B cell (primary cell): ENCODE measurements at regions not wholly inside any gene's neighbourhood (a gene's known extent, or its start where the extent isn't known, plus 50 kb on each side); places are given as distances from the start of the nearest gene placed in this dataset.

Experiments used
- ATAC-seq: fragments of 200-7000 bp; cut with Tn5 transposase; one replicate; pipeline ENCODE4 v1.10.0; 2021; ENCODE audit warnings: low read depth, mild to moderate bottlenecking, moderate number of reproducible peaks, moderate library complexity
- CTCF ChIA-PET: fragments of 350-600 bp; sonication (Branson Sonifier 250); formaldehyde crosslinking; loops from one replicate; lab custom pipeline; 2021; ENCODE audit warnings: antibody characterized with exemption, inconsistent platforms; lab: Charles Lee
- POLR2A ChIA-PET: fragments of 350-600 bp; sonication (Branson Sonifier 250); formaldehyde crosslinking; loops from one replicate; lab custom pipeline; 2021; ENCODE audit warnings: antibody characterized with exemption; lab: Charles Lee
- DNase-seq: peaks from one replicate; pipeline ENCODE4 v3.0.0; 2013
- H2AFZ ChIP-seq: 2 replicates; pipeline ENCODE4 v1.6.1; 2012; ENCODE audit warnings: mild to moderate bottlenecking, low read depth, low read length; ENCODE audit not compliant: insufficient read depth, poor library complexity, severe bottlenecking
- H3K27ac ChIP-seq, 2 donors: 1 replicate in 1 of 2; 2 replicates in 1 of 2; pipeline ENCODE4 v1.5.1; 2012 to 2013; ENCODE audit warnings: low read length in 2 of 2, mild to moderate bottlenecking in 2 of 2, moderate library complexity in 1 of 2
- H3K27me3 ChIP-seq, 4 experiments: fragments of 200-600 bp in 1 of 4; sonication (generic) in 1 of 4; replicated peaks in 1 of 4; 1 replicate in 2 of 4; 2 replicates in 2 of 4; pipeline versions ENCODE4 v1.6.1 to v1.7.0; 2013 to 2016; ENCODE audit warnings: low read length in 3 of 4, mild to moderate bottlenecking in 2 of 4, mixed read lengths in 1 of 4, moderate library complexity in 1 of 4; ENCODE audit not compliant: insufficient read depth in 4 of 4, control insufficient read depth in 3 of 4; ENCODE audit errors: control extremely low read depth in 1 of 4
- H3K36me3 ChIP-seq, 2 experiments: replicated peaks in 1 of 2; 1 replicate in 1 of 2; 2 replicates in 1 of 2; pipeline versions ENCODE4 v1.6.1 to v1.7.1; 2013; ENCODE audit warnings: low read length in 1 of 2; ENCODE audit not compliant: insufficient read depth in 2 of 2, control insufficient read depth in 1 of 2; ENCODE audit errors: control extremely low read depth in 1 of 2, extremely low read depth in 1 of 2
- H3K4me1 ChIP-seq, 2 donors: fragments of 200-600 bp in 1 of 2; sonication (generic) in 1 of 2; 1 replicate in 1 of 2; 2 replicates in 1 of 2; pipeline versions ENCODE4 v1.5.1 to v1.6.1; 2013 to 2017; ENCODE audit warnings: low read length in 2 of 2; ENCODE audit not compliant: control insufficient read depth in 2 of 2, insufficient read depth in 2 of 2
- H3K4me2 ChIP-seq: replicated peaks from 2 replicates; pipeline ENCODE3; 2012; ENCODE audit warnings: mild to moderate bottlenecking, low read depth, low read length; ENCODE audit not compliant: poor library complexity, severe bottlenecking
- H3K4me3 ChIP-seq, 5 experiments: fragments of 200-600 bp in 1 of 5; sonication (generic) in 1 of 5; 1 replicate in 3 of 5; 2 replicates in 2 of 5; pipeline versions ENCODE4 v1.5.1 to v1.7.0; 2011 to 2016; ENCODE audit warnings: low read length in 4 of 5, mild to moderate bottlenecking in 4 of 5, low read depth in 2 of 5, control low read depth in 1 of 5, moderate library complexity in 1 of 5; ENCODE audit not compliant: insufficient read depth in 1 of 5; ENCODE audit errors: control extremely low read depth in 1 of 5, extremely low read depth in 1 of 5
- H3K79me2 ChIP-seq: fragments of 200-600 bp; sonication (generic); one replicate; pipeline ENCODE4 v1.6.0; 2016; ENCODE audit warnings: low read length; ENCODE audit not compliant: control insufficient read depth, insufficient read depth
- H3K9ac ChIP-seq: fragments of 200-600 bp; sonication (generic); 2 replicates; pipeline ENCODE4 v1.6.1; 2017; ENCODE audit warnings: mild to moderate bottlenecking, low read length, moderate library complexity
- H3K9me3 ChIP-seq, 3 donors: one replicate each; pipeline versions ENCODE4 v1.6.1 to v1.7.1; 2013; ENCODE audit warnings: low read length in 2 of 3; ENCODE audit not compliant: control insufficient read depth in 2 of 3, insufficient read depth in 1 of 3; ENCODE audit errors: control extremely low read depth in 1 of 3
- H4K20me1 ChIP-seq: 2 replicates; pipeline ENCODE4 v1.6.0; 2012; ENCODE audit warnings: mild to moderate bottlenecking, low read length; ENCODE audit not compliant: insufficient read depth, control insufficient read depth, poor library complexity, severe bottlenecking
- H3K27ac Mint-ChIP-seq: one replicate; pipeline ENCODE4 v1.8.0; 2021; ENCODE audit warnings: mixed read lengths
- H3K27me3 Mint-ChIP-seq: one replicate; pipeline ENCODE4 v1.8.0; 2021; ENCODE audit warnings: mixed read lengths
- H3K4me1 Mint-ChIP-seq: one replicate; pipeline ENCODE4 v1.8.0; 2021; ENCODE audit warnings: mixed read lengths
- H3K4me3 Mint-ChIP-seq: one replicate; pipeline ENCODE4 v1.8.0; 2021; ENCODE audit warnings: mixed read lengths
- H3K9me3 Mint-ChIP-seq: one replicate; pipeline ENCODE4 v1.8.0; 2022; ENCODE audit warnings: mixed read lengths; ENCODE audit not compliant: insufficient read depth
- EZH2 ChIP-seq: IDR thresholded peaks from 2 replicates; pipeline ENCODE4 v1.6.1; 2012; ENCODE audit warnings: borderline replicate concordance, low read depth, mild to moderate bottlenecking, moderate library complexity, low read length; ENCODE audit not compliant: insufficient read depth, poor library complexity, severe bottlenecking
- intact Hi-C: fragments of 100-400 bp; cut with micrococcal nuclease; formaldehyde crosslinking; loops from one replicate; pipeline ENCODE4 v1.10.0; 2022
- TF ChIP-seq, protein P1 (sequence below): fragments of 200-600 bp; IDR thresholded peaks from one replicate; pipeline ENCODE4 v1.8.0; 2022; ENCODE audit warnings: antibody characterized with exemption, mild to moderate bottlenecking

DNA sequence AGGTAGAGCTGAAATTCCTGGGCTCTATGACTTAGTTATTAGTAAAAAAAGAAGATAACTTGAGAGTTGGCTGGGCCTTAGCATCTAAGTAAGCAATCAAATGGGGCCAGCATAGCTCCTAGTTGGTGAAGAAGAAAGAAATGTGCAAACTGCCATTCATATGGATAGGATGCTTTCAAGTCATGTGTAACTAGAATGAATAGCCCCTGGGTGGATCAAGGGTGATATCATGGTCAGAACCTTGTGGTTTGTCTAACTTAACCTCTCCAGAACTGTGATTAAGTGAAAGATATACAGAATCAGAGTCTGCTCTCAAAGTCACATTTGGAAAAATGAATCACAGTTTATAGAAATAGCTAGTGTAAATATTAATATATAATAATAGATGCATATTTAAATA is 198.7 kb upstream of the DTNA start:
- Histone ChIP-seq H3K36me3 (no peaks in the 10 kb centered on the region), H3K4me3 (no peak overlapping the region), H3K79me2 (no peaks in the 10 kb centered on the region), H3K27me3 (no peaks in the 10 kb centered on the region), H3K27ac (no peak overlapping the region), H3K9ac (no peak overlapping the region), H3K9me3 (no peaks in the 10 kb centered on the region), H2AFZ (no peak overlapping the region), H3K4me1 (no peaks in the 10 kb centered on the region), H4K20me1 (no peaks in the 10 kb centered on the region), H3K4me2 (no peak overlapping the region)
- ATAC-seq (no peak), DNase-seq (no peak)
- intact Hi-C loops: no loop called here
- H3K9me3 Mint-ChIP-seq: peaks cover 4% of the 10 kb centered on the region
- TF ChIP-seq, protein P1, sequence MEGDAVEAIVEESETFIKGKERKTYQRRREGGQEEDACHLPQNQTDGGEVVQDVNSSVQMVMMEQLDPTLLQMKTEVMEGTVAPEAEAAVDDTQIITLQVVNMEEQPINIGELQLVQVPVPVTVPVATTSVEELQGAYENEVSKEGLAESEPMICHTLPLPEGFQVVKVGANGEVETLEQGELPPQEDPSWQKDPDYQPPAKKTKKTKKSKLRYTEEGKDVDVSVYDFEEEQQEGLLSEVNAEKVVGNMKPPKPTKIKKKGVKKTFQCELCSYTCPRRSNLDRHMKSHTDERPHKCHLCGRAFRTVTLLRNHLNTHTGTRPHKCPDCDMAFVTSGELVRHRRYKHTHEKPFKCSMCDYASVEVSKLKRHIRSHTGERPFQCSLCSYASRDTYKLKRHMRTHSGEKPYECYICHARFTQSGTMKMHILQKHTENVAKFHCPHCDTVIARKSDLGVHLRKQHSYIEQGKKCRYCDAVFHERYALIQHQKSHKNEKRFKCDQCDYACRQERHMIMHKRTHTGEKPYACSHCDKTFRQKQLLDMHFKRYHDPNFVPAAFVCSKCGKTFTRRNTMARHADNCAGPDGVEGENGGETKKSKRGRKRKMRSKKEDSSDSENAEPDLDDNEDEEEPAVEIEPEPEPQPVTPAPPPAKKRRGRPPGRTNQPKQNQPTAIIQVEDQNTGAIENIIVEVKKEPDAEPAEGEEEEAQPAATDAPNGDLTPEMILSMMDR: no peak
- no peak for TF ChIP-seq EZH2
- H3K4me3 Mint-ChIP-seq: no peak overlapping the region
- H3K4me1 Mint-ChIP-seq: no peaks in the 10 kb centered on the region
- ChIA-PET POLR2A (no interaction called here), CTCF (no interaction called here)
- H3K27ac Mint-ChIP-seq: no peak overlapping the region
- no peaks in the 10 kb centered on the region for H3K27me3 Mint-ChIP-seq

GRCh38 chr18:34511879-34512278 is 198.2 kb upstream of the DTNA start:
- POLR2A ChIA-PET: no interaction called here
- Histone ChIP-seq H3K9me3 (no peaks in the 10 kb centered on the region), H4K20me1 (no peaks in the 10 kb centered on the region), H3K36me3 (no peaks in the 10 kb centered on the region), H2AFZ (no peak overlapping the region), H3K9ac (no peak overlapping the region), H3K4me3 (no peak overlapping the region), H3K27ac (no peak overlapping the region), H3K27me3 (no peaks in the 10 kb centered on the region), H3K79me2 (no peaks in the 10 kb centered on the region), H3K4me2 (no peak overlapping the region), H3K4me1 (no peaks in the 10 kb centered on the region)
- ATAC-seq (no peak), DNase-seq (no peak)
- H3K4me1 Mint-ChIP-seq: no peaks in the 10 kb centered on the region
- H3K4me3 Mint-ChIP-seq: no peak overlapping the region
- H3K27me3 Mint-ChIP-seq: no peaks in the 10 kb centered on the region
- H3K9me3 Mint-ChIP-seq: peaks cover 7% of the 10 kb centered on the region
- intact Hi-C loops: no loop called here
- no peak overlapping the region for H3K27ac Mint-ChIP-seq
- TF ChIP-seq EZH2: no peak
- TF ChIP-seq, protein P1: no peak
- CTCF ChIA-PET: no interaction called here
